ENCODE measurements at regions not wholly inside any gene's neighbourhood (a gene's known extent, or its start where the extent isn't known, plus 50 kb on each side); places are given as distances from the start of the nearest gene placed in this dataset.

DNA sequence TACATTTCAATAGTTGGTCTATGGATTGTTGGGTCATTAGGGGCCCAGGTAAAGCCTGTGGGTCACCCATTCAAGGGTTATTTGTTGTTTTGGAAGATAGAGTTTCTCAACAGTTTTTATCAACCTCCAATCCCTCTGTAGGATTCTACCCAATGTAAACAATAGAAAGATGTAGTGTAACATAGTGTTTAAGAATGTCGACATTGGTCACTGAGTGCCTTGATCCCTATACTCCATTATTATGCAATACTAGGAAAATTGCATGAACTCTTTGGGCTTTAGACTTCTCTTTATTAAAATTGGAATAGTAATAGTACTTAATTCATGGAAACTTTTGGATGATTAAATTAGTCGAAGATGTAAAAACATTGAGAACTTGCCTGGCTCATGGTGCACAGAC lies 292.1 kb downstream of the GPD2 start:
- ATAC-seq (ENCODE audit: low FRiP score) (no peak), DNase-seq (ENCODE audit: low spot score) (no peak)
- TF ChIP-seq, protein P1, sequence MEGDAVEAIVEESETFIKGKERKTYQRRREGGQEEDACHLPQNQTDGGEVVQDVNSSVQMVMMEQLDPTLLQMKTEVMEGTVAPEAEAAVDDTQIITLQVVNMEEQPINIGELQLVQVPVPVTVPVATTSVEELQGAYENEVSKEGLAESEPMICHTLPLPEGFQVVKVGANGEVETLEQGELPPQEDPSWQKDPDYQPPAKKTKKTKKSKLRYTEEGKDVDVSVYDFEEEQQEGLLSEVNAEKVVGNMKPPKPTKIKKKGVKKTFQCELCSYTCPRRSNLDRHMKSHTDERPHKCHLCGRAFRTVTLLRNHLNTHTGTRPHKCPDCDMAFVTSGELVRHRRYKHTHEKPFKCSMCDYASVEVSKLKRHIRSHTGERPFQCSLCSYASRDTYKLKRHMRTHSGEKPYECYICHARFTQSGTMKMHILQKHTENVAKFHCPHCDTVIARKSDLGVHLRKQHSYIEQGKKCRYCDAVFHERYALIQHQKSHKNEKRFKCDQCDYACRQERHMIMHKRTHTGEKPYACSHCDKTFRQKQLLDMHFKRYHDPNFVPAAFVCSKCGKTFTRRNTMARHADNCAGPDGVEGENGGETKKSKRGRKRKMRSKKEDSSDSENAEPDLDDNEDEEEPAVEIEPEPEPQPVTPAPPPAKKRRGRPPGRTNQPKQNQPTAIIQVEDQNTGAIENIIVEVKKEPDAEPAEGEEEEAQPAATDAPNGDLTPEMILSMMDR (IDR thresholded peaks at IDR 0.05): no peak

- TF ChIP-seq, protein P1 (IDR thresholded peaks at IDR 0.05): no peak
- no peak for ATAC-seq (ENCODE audit: low FRiP score)
- no peak for DNase-seq (ENCODE audit: low spot score)
Measured at GRCh38 chr2:156731506-156731905, 295.3 kb downstream of the GPD2 start.

DNA sequence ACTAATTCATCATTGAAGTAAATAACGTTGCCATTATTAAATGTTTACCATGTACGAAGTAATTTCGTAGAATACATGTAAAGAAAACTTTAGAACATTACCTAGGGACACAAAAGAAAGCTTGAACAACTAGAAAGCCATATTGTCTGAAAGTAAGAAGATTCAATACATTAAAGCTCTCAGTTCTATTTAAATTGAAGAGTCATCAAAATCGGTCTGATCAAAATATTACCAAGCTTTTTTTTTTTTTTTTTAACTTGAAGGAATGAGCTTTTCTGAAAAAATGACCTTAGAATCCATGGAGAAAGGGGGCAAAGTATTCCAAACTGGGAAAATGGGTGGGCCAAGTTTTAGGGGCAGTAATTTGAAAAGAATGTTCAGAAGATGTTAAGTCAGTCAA lies 300.8 kb downstream of the GPD2 start:
- DNase-seq (ENCODE audit: low spot score) (no peak), ATAC-seq (ENCODE audit: low FRiP score) (no peak)
- TF ChIP-seq, protein P1 (IDR thresholded peaks at IDR 0.05): no peak

GRCh38 chr2:156739301-156739700 lies 303.1 kb downstream of the GPD2 start:
- TF ChIP-seq, protein P1 (IDR thresholded peaks at IDR 0.05): no peak
- no peak for ATAC-seq (ENCODE audit: low FRiP score)
- DNase-seq (ENCODE audit: low spot score): no peak

GRCh38 chr2:156745619-156746018 lies 309.4 kb downstream of the GPD2 start:
- no peak for DNase-seq (ENCODE audit: low spot score)
- ATAC-seq (ENCODE audit: low FRiP score): no peak
- TF ChIP-seq, protein P1 (IDR thresholded peaks at IDR 0.05): no peak

- TF ChIP-seq, protein P1 (IDR thresholded peaks at IDR 0.05): no peak
- no peak for ATAC-seq (ENCODE audit: low FRiP score)
- DNase-seq (ENCODE audit: low spot score): no peak
Measured at GRCh38 chr2:156748221-156748620, 312.0 kb downstream of the GPD2 start.

GRCh38 chr2:156752042-156752441 lies 315.9 kb downstream of the GPD2 start:
- TF ChIP-seq, protein P1 (IDR thresholded peaks at IDR 0.05): no peak
- DNase-seq (ENCODE audit: low spot score) (no peak), ATAC-seq (ENCODE audit: low FRiP score) (no peak)
